ENCODE measurements at regions not wholly inside any gene's neighbourhood (a gene's known extent, or its start where the extent isn't known, plus 50 kb on each side); places are given as distances from the start of the nearest gene placed in this dataset.
"Not testable (repeated sequence)": the region's sequence is repeated elsewhere in the genome, so short reads cannot be mapped to it uniquely, and the experiment has no call there.

- no peak overlapping the region for H3K27ac ChIP-seq
- H3K4me1 ChIP-seq, result no peaks in the 10 kb centered on the region
- no peak overlapping the region for H3K4me3 ChIP-seq
- H3K27me3 ChIP-seq, result no peaks in the 10 kb centered on the region
- no peak for TF ChIP-seq POLR2A (IDR thresholded peaks at IDR 0.05)
- TF ChIP-seq EP300 (IDR thresholded peaks at IDR 0.05), result no peak
- no peak for TF ChIP-seq POLR2AphosphoS5 (IDR thresholded peaks at IDR 0.05)
- TF ChIP-seq CTCF (IDR thresholded peaks at IDR 0.05), result no peak
- no peak for DNase-seq (ENCODE audit: low spot score in 2 of 2)
- peaks cover 4% of the 10 kb centered on the region for H3K9me3 ChIP-seq
- no peaks in the 10 kb centered on the region for H3K36me3 ChIP-seq
- WGBS, result 67% methylated on average over 1 of the region's 1 CpG
These were observed 426.4 kb downstream of the TMEM121 start for GRCh38 chr14:105952826-105953225.

GRCh38 chr14:105961625-105962024 lies 435.2 kb downstream of the TMEM121 start:
- DNase-seq (ENCODE audit: low spot score in 2 of 2); H3K27me3 ChIP-seq; H3K27ac ChIP-seq; H3K36me3 ChIP-seq; H3K4me1 ChIP-seq; H3K4me3 ChIP-seq: not testable (repeated sequence)
- peaks cover 12% of the 10 kb centered on the region for H3K9me3 ChIP-seq
- WGBS, result 77% methylated on average over 3 of the region's 6 CpGs

- TF ChIP-seq EP300 (IDR thresholded peaks at IDR 0.05), result no peak
- TF ChIP-seq CTCF (IDR thresholded peaks at IDR 0.05), result no peak
- TF ChIP-seq POLR2A (IDR thresholded peaks at IDR 0.05), result no peak
- no peak for TF ChIP-seq POLR2AphosphoS5 (IDR thresholded peaks at IDR 0.05)
- Histone ChIP-seq H3K27ac (no peak overlapping the region), H3K4me3 (no peak overlapping the region), H3K9me3 (peaks cover 8% of the 10 kb centered on the region), H3K4me1 (no peaks in the 10 kb centered on the region), H3K36me3 (no peaks in the 10 kb centered on the region), H3K27me3 (no peaks in the 10 kb centered on the region)
- 87% methylated on average over 3 of the region's 3 CpGs for WGBS
- DNase-seq (ENCODE audit: low spot score in 2 of 2), result no peak
These were observed 436.1 kb downstream of the TMEM121 start for GRCh38 chr14:105962532-105962931.

- no peaks in the 10 kb centered on the region for H3K4me1 ChIP-seq
- WGBS, result 72% methylated on average over 11 of the region's 11 CpGs
- no peaks in the 10 kb centered on the region for H3K27me3 ChIP-seq
- TF ChIP-seq POLR2A (IDR thresholded peaks at IDR 0.05), result no peak
- TF ChIP-seq CTCF (IDR thresholded peaks at IDR 0.05), result no peak
- TF ChIP-seq EP300 (IDR thresholded peaks at IDR 0.05), result no peak
- TF ChIP-seq POLR2AphosphoS5 (IDR thresholded peaks at IDR 0.05), result no peak
- H3K36me3 ChIP-seq, result no peaks in the 10 kb centered on the region
- no peak overlapping the region for H3K4me3 ChIP-seq
- H3K27ac ChIP-seq, result no peak overlapping the region
- no peaks in the 10 kb centered on the region for H3K9me3 ChIP-seq
- DNase-seq (ENCODE audit: low spot score in 2 of 2), result no peak
These were observed 441.9 kb downstream of the TMEM121 start for GRCh38 chr14:105968291-105968690.

GRCh38 chr14:105969026-105969425 lies 442.6 kb downstream of the TMEM121 start:
- H3K27me3 ChIP-seq; DNase-seq (ENCODE audit: low spot score in 2 of 2); H3K4me3 ChIP-seq; H3K9me3 ChIP-seq; H3K4me1 ChIP-seq; H3K36me3 ChIP-seq; H3K27ac ChIP-seq: not testable (repeated sequence)
- WGBS, result 67% methylated on average over 6 of the region's 6 CpGs

GRCh38 chr14:105970821-105971220 lies 444.4 kb downstream of the TMEM121 start:
- H3K4me1 ChIP-seq; H3K27ac ChIP-seq; DNase-seq (ENCODE audit: low spot score in 2 of 2); H3K4me3 ChIP-seq; H3K9me3 ChIP-seq; H3K36me3 ChIP-seq: not testable (repeated sequence)
- H3K27me3 ChIP-seq, result peaks cover 13% of the 10 kb centered on the region
- WGBS, result 89% methylated on average over 7 of the region's 8 CpGs

- Histone ChIP-seq H3K27ac (no peak overlapping the region), H3K27me3 (peaks cover 13% of the 10 kb centered on the region), H3K9me3 (no peaks in the 10 kb centered on the region), H3K36me3 (no peaks in the 10 kb centered on the region), H3K4me1 (no peaks in the 10 kb centered on the region), H3K4me3 (no peak overlapping the region)
- TF ChIP-seq CTCF (IDR thresholded peaks at IDR 0.05) (no peak), EP300 (IDR thresholded peaks at IDR 0.05) (no peak), POLR2A (IDR thresholded peaks at IDR 0.05) (no peak), POLR2AphosphoS5 (IDR thresholded peaks at IDR 0.05) (no peak)
- no peak for DNase-seq (ENCODE audit: low spot score in 2 of 2)
- WGBS, result 81% methylated on average over 24 of the region's 35 CpGs
These were observed 445.5 kb downstream of the TMEM121 start for GRCh38 chr14:105971593-105972500.
